ENCODE measurements at regions not wholly inside any gene's neighbourhood (a gene's known extent, or its start where the extent isn't known, plus 50 kb on each side); places are given as distances from the start of the nearest gene placed in this dataset.
A peak's percentile ranks its signal among the peaks of the same experiment; 100 is the strongest.

GRCh38 chr6:15016813-15017212 is 229.1 kb upstream of the JARID2 start:
- H3K36me3 ChIP-seq (replicated peaks in 1 of 2; ENCODE audit: control insufficient read depth in 1 of 2, insufficient read depth in 2 of 2, low read length in 2 of 2), result no peaks in the 10 kb centered on the region
- H3K27ac ChIP-seq (ENCODE audit: extremely low read length, insufficient read depth, low read length), result no peak overlapping the region
- no TSS peak for BruUV-seq (replicated peaks)
- ChIA-PET POLR2A (no interaction called here), CTCF (ENCODE audit: low intra/inter-chr PET ratio, low total read pairs) (no interaction called here)
- no peaks in the 10 kb centered on the region for H3K9me3 ChIP-seq (ENCODE audit: low read length)
- no peak overlapping the region for H3K4me3 ChIP-seq (replicated peaks in 1 of 3; ENCODE audit: insufficient read depth in 1 of 3, low read depth in 2 of 3, low read length in 3 of 3)
- H3K4me2 ChIP-seq (ENCODE audit: low read depth, low read length), result no peak overlapping the region
- 0 out of 2 replicates have a peak, but pooled peaks have one; percentile 10 for TF ChIP-seq CREB1 (IDR thresholded peaks at IDR 0.05)
- no peak for TF ChIP-seq CREB1 (CRISPR knock-in tag; IDR thresholded peaks at IDR 0.05)
- no peak for TF ChIP-seq FOXO1 (CRISPR knock-in tag; IDR thresholded peaks at IDR 0.05)
- DNase-seq (ENCODE audit: low spot score), result no peak
- H3K27me3 ChIP-seq (ENCODE audit: control insufficient read depth in 1 of 2, insufficient read depth in 2 of 2, low read length in 2 of 2), result no peaks in the 10 kb centered on the region
- in situ Hi-C loops (cut with HindIII; ENCODE audit: extremely low pct_ligation_motif_present, low pct_unique_long_range_greater_than_20kb), result no loop called here
- no peak overlapping the region for H2AFZ ChIP-seq (ENCODE audit: low read length)
- intact Hi-C loops (cut with micrococcal nuclease; ENCODE audit: unreplicated experiment), result no loop called here
- WGBS (ENCODE audit: low lambda C conversion rate), result 51% methylated on average over 6 of the region's 6 CpGs
- no peaks in the 10 kb centered on the region for H3K4me1 ChIP-seq (ENCODE audit: insufficient read depth, low read length)
- FAIRE-seq, result no peak
- ATAC-seq, result no peak
- no peak overlapping the region for H3K9ac ChIP-seq (ENCODE audit: insufficient read depth, low read depth, low read length)
- no peaks in the 10 kb centered on the region for H4K20me1 ChIP-seq (ENCODE audit: insufficient read depth, low read length)
- no peaks in the 10 kb centered on the region for H3K79me2 ChIP-seq (ENCODE audit: insufficient read depth, low read length)

- FAIRE-seq (no peak), ATAC-seq (no peak), DNase-seq (ENCODE audit: low spot score) (no peak)
- CTCF ChIA-PET (ENCODE audit: low intra/inter-chr PET ratio, low total read pairs), result no interaction called here
- H3K9ac ChIP-seq (ENCODE audit: insufficient read depth, low read depth, low read length), result no peak overlapping the region
- no peaks in the 10 kb centered on the region for H3K4me1 ChIP-seq (ENCODE audit: insufficient read depth, low read length)
- no peaks in the 10 kb centered on the region for H3K27me3 ChIP-seq (ENCODE audit: control insufficient read depth in 1 of 2, insufficient read depth in 2 of 2, low read length in 2 of 2)
- no peaks in the 10 kb centered on the region for H3K36me3 ChIP-seq (replicated peaks in 1 of 2; ENCODE audit: control insufficient read depth in 1 of 2, insufficient read depth in 2 of 2, low read length in 2 of 2)
- intact Hi-C loops (cut with micrococcal nuclease; ENCODE audit: unreplicated experiment) (no loop called here), in situ Hi-C loops (cut with HindIII; ENCODE audit: extremely low pct_ligation_motif_present, low pct_unique_long_range_greater_than_20kb) (no loop called here)
- no TSS peak for BruUV-seq (replicated peaks)
- no peak overlapping the region for H3K4me2 ChIP-seq (ENCODE audit: low read depth, low read length)
- H3K4me3 ChIP-seq (replicated peaks in 1 of 3; ENCODE audit: insufficient read depth in 1 of 3, low read depth in 2 of 3, low read length in 3 of 3), result no peak overlapping the region
- no peaks in the 10 kb centered on the region for H4K20me1 ChIP-seq (ENCODE audit: insufficient read depth, low read length)
- no peaks in the 10 kb centered on the region for H3K79me2 ChIP-seq (ENCODE audit: insufficient read depth, low read length)
- H2AFZ ChIP-seq (ENCODE audit: low read length), result no peak overlapping the region
- H3K27ac ChIP-seq (ENCODE audit: extremely low read length, insufficient read depth, low read length), result no peak overlapping the region
- POLR2A ChIA-PET, result no interaction called here
- H3K9me3 ChIP-seq (ENCODE audit: low read length), result no peaks in the 10 kb centered on the region
- 19% methylated on average over 11 of the region's 11 CpGs for WGBS (ENCODE audit: low lambda C conversion rate)
- no peak for TF ChIP-seq HMG20A (CRISPR knock-in tag; IDR thresholded peaks at IDR 0.05; ENCODE audit: borderline replicate concordance)
- no peak for TF ChIP-seq ZBTB14 (CRISPR knock-in tag; IDR thresholded peaks at IDR 0.05)
- no peak for TF ChIP-seq SRY (CRISPR knock-in tag; IDR thresholded peaks at IDR 0.05)
- no peak for TF ChIP-seq ATRX (CRISPR knock-in tag; IDR thresholded peaks at IDR 0.05; ENCODE audit: borderline replicate concordance)
- TF ChIP-seq ZNF839 (CRISPR knock-in tag; IDR thresholded peaks at IDR 0.05; ENCODE audit: borderline replicate concordance), result no peak
- no peak for TF ChIP-seq CCAR2 (optimal IDR thresholded peaks at IDR 0.05; ENCODE audit: low read depth, low read length)
- no peak for TF ChIP-seq RARA (CRISPR knock-in tag; IDR thresholded peaks at IDR 0.05)
- TF ChIP-seq MTF1 (CRISPR knock-in tag; IDR thresholded peaks at IDR 0.05), result no peak
- no peak for TF ChIP-seq ADNP (CRISPR knock-in tag; IDR thresholded peaks at IDR 0.05)
- TF ChIP-seq ESRRA (CRISPR knock-in tag; IDR thresholded peaks at IDR 0.05; ENCODE audit: low read depth), result no peak
- TF ChIP-seq MIER3 (CRISPR knock-in tag; IDR thresholded peaks at IDR 0.05; ENCODE audit: borderline replicate concordance), result no peak
- TF ChIP-seq HOXA5 (CRISPR knock-in tag; IDR thresholded peaks at IDR 0.05), result no peak
- no peak for TF ChIP-seq LBX2 (CRISPR knock-in tag; IDR thresholded peaks at IDR 0.05; ENCODE audit: borderline replicate concordance)
- no peak for TF ChIP-seq ZNF225 (CRISPR knock-in tag; IDR thresholded peaks at IDR 0.05)
- no peak for TF ChIP-seq ZNF720 (CRISPR knock-in tag; IDR thresholded peaks at IDR 0.05)
- no peak for TF ChIP-seq MBNL3 (CRISPR knock-in tag; conservative IDR thresholded peaks at IDR 0.05)
Measured at GRCh38 chr6:15017261-15017660, 228.6 kb upstream of the JARID2 start.

All from HepG2 (cell line).